ACC112 (cell line): ENCODE measurements at regions not wholly inside any gene's neighbourhood (a gene's known extent, or its start where the extent isn't known, plus 50 kb on each side); places are given as distances from the start of the nearest gene placed in this dataset.

Source experiments
- H2AFZ ChIP-seq: fragments of 200-600 bp; sonication (generic); one replicate; pipeline ENCODE4 v1.6.0; 2017; ENCODE audit warnings: antibody characterized with exemption, low read length; ENCODE audit not compliant: unreplicated experiment
- H3K27ac ChIP-seq: fragments of 200-600 bp; sonication (generic); 2 replicates; pipeline ENCODE4 v1.5.1; 2014; ENCODE audit warnings: low read depth, mild to moderate bottlenecking, antibody characterized with exemption, low read length, moderate library complexity
- H3K27me3 ChIP-seq: fragments of 200-600 bp; sonication (generic); 2 replicates; pipeline ENCODE4 v1.6.1; 2014; ENCODE audit warnings: mild to moderate bottlenecking, antibody characterized with exemption, low read length, moderate library complexity, mixed read lengths; ENCODE audit not compliant: insufficient read depth
- H3K36me3 ChIP-seq: fragments of 200-600 bp; sonication (generic); 2 replicates; pipeline ENCODE4 v1.6.1; 2016; ENCODE audit warnings: mild to moderate bottlenecking, antibody characterized with exemption, low read length, moderate library complexity, mixed read lengths; ENCODE audit not compliant: insufficient read depth
- H3K4me1 ChIP-seq: fragments of 200-600 bp; sonication (generic); one replicate; pipeline ENCODE4 v1.6.1; 2016; ENCODE audit warnings: low read length, mixed read lengths; ENCODE audit not compliant: insufficient read depth, unreplicated experiment, control insufficient read depth
- H3K4me3 ChIP-seq: fragments of 200-600 bp; sonication (generic); 2 replicates; pipeline ENCODE4 v1.5.1; 2014; ENCODE audit warnings: mild to moderate bottlenecking, low read depth, low read length
- H3K79me2 ChIP-seq: fragments of 200-600 bp; sonication (generic); one replicate; pipeline ENCODE4 v1.6.0; 2016; ENCODE audit warnings: low read length; ENCODE audit not compliant: control insufficient read depth, unreplicated experiment, insufficient read depth

DNA sequence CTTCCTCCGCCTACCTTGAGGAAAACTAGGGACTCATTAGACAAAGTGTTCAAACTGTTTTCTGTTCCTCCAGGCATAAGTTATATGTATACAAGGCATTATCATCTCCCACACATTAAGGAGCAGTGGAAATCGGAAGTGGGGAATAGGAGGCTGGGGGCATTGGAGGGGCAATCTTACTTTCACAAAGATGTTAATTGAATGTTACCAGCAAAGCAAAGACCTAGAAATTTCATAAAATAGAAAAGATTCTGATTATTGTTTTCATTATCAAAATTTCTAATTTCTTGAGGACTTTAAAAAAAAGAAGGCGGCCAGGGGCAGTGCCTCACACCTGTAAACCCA is 501.7 kb upstream of the JARID2 start:
- H3K4me1 ChIP-seq: peaks cover 30% of the 10 kb centered on the region
- H3K4me3 ChIP-seq: no peak overlapping the region
- H3K36me3 ChIP-seq: no peaks in the 10 kb centered on the region
- no peaks in the 10 kb centered on the region for H3K27me3 ChIP-seq
- no peak overlapping the region for H2AFZ ChIP-seq
- H3K79me2 ChIP-seq: no peaks in the 10 kb centered on the region
- peak overlapping the region; percentile 99 for H3K27ac ChIP-seq

DNA sequence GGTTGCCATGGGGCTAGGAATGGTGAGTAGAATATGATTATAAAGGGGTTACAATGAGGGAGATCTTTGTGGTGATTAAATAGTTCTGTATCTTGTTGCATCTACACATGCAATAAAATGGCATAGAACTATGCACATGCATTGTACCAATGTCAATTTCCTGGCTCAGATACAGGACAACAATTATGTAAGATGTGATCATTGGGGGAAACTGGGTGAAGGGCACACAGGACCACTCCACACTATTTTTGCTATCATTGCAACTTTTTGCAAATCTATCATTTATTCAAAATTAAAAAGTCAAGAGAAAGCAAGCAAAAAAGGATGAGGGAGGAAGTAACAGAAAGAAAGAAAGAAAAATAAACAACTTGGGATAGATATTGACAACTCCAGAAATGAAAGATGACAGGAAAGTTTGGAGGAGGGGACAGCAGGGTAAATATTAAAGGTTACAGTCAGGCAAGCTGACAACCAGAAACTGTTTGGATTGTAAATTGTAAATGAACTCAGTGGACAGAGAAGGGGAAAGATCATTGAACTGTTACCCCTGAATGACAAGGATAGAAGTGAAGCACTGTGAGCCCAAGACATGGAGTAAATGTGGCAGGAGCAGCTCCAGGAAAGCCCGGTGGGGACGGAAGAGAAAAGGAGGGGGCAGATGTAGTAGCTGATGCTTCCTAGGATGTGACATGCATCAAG is 499.6 kb upstream of the JARID2 start:
- no peak overlapping the region for H2AFZ ChIP-seq
- H3K36me3 ChIP-seq: no peaks in the 10 kb centered on the region
- no peak overlapping the region for H3K4me3 ChIP-seq
- H3K4me1 ChIP-seq: peaks cover 30% of the 10 kb centered on the region
- H3K27ac ChIP-seq: peak overlapping the region; percentile 77
- H3K79me2 ChIP-seq: no peaks in the 10 kb centered on the region
- H3K27me3 ChIP-seq: no peaks in the 10 kb centered on the region

DNA sequence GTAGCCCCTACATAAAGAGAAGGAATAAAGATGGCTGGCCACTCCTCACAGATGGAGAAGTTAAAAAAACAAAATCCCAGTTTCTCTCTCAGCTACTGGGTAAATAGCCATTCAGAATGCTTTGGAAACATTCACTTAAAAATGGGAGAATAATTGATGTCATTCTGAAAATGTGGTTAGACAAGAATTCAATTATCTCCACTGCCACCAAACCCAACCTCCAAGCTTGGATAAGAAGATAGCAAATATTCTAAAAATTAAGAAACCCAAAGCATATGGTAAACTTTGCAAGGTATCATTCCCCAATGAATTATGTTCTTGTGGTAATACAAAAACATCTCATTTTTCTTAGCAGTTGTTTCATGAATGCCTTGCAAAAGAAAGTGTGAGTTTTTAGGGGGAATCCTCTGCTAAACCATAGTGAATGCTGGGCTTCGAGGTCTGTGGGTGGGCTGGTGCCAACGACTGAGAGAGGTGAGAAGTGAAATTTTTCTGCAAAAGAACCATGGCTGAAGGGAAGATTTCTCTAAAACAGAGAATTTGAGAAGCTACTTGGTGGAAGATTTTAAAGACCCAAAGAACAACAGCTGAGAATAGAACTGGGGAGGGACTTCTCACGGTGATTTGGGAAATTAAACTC is 497.9 kb upstream of the JARID2 start:
- no peaks in the 10 kb centered on the region for H3K27me3 ChIP-seq
- no peaks in the 10 kb centered on the region for H3K79me2 ChIP-seq
- H3K36me3 ChIP-seq: no peaks in the 10 kb centered on the region
- peaks cover 22% of the 10 kb centered on the region for H3K4me1 ChIP-seq
- H3K4me3 ChIP-seq: no peak overlapping the region
- no peak overlapping the region for H3K27ac ChIP-seq
- H2AFZ ChIP-seq: no peak overlapping the region

DNA sequence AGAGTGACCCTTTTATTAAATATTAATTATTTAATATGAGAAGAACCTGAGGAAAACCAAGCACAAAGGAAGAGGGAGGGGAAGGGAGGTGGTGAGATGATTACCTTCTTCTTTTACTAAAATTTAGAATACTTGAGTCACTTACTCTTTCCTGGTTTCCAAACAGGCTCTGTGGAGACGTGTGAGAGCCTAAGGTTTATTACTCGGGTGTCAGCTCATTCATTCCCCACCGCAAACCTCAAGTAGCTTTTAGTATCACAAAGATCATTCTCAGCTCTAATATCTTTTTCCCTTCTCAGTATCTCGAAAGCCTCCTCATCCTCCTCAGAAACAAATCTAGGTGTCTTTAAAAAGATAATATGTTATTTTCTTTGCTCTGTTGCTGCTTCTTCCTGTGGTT is 497.2 kb upstream of the JARID2 start:
- no peak overlapping the region for H3K4me3 ChIP-seq
- H3K36me3 ChIP-seq: no peaks in the 10 kb centered on the region
- no peak overlapping the region for H3K27ac ChIP-seq
- no peaks in the 10 kb centered on the region for H3K27me3 ChIP-seq
- H3K4me1 ChIP-seq: peaks cover 16% of the 10 kb centered on the region
- H3K79me2 ChIP-seq: no peaks in the 10 kb centered on the region
- H2AFZ ChIP-seq: no peak overlapping the region

DNA sequence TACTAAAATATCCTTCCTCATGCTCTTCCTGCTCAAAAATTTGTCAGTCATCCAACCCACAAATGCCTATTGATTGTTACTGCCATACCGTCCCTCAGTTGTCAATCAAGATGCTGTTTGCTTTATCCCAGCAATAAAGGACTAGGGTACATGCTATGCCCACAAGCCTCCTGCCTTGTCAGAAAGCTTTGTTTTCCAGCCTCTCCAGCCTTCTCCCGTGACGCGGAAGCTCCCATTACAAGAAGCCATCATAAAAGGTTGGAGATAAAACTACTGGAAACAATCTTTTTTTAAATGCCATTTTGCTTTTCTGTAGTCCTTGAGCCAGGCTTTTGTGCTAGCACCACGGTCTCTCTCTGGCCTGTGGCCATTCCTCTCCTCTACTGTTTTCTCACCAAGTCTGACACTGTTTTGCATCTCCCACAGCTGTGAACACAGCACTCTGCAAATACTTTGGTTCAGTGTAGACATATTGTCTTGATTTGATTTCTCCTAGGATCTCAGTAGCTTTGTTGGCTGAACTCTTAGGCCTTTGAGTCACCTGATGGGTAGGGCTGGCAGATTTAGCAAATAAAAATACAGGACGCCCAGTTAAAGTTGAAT is 495.7 kb upstream of the JARID2 start:
- no peak overlapping the region for H3K27ac ChIP-seq
- H3K79me2 ChIP-seq: no peaks in the 10 kb centered on the region
- no peak overlapping the region for H2AFZ ChIP-seq
- H3K36me3 ChIP-seq: no peaks in the 10 kb centered on the region
- H3K4me3 ChIP-seq: no peak overlapping the region
- H3K4me1 ChIP-seq: peaks cover 6% of the 10 kb centered on the region
- no peaks in the 10 kb centered on the region for H3K27me3 ChIP-seq

DNA sequence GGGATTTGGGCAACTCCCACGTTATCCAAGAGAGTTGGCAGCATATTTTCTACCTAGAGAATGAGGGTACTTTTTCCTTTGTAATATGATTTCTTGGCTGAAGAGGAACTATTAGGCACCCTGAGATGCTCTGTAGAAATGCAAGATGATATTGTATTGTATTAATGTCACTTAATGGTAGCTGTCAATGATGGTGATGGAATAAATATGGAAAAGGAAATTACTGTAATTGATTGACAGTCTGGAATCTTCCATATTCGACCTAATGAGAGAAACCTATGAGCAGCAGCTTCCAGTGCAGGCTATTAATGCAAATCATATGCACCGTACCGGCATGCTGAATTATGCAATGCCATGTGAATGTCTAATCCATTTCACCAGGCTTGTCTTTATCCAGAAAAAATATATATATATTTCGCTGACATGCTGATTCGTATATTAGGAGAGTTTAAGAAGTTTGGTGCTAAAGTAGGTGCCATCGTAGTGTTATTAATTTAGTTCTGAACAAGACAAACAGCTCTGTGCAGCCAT is 494.2 kb upstream of the JARID2 start:
- no peaks in the 10 kb centered on the region for H3K36me3 ChIP-seq
- H3K4me1 ChIP-seq: no peaks in the 10 kb centered on the region
- H3K27ac ChIP-seq: no peak overlapping the region

DNA sequence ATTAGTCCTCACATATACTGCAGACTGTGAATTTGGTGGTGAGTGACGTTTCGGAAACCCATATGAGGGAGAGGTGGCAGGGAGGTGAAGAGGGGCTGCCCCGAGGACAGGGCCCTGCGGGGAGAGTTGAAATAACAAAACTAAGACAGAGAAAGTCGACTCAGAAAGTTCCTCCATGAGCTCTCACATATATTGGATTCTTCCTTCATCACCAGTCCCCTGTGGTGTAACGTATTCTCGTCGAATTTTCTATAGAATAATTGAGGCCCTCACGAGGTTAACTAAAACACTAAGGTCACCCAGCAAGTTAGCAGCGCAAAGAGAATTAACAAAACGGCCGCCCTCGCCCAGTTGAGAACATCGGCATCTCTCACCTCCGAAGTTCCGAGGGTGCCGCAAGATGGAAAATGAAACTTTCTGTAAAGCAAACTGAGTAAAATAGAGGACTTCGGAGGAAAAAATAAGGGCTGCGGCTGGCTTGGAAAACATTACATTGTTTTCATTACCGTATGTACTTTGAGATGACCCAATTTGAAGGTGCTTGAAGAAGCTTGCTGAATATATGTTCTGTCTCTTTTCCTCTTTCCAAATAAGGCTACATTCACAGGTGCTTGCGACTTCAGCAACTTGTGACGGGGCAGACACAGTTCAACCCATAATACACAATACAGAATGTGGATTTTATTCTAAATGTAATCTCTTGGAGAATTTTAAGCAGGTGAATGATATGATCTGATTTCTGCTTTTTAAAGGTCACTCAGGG is 490.9 kb upstream of the JARID2 start:
- Histone ChIP-seq H3K36me3 (no peaks in the 10 kb centered on the region), H2AFZ (no peak overlapping the region), H3K4me1 (no peaks in the 10 kb centered on the region), H3K79me2 (no peaks in the 10 kb centered on the region), H3K4me3 (no peak overlapping the region), H3K27ac (no peak overlapping the region), H3K27me3 (no peaks in the 10 kb centered on the region)

More for the DNA sequence above, 494.2 kb upstream of the JARID2 start:
- Histone ChIP-seq H2AFZ (no peak overlapping the region), H3K4me3 (no peak overlapping the region), H3K27me3 (no peaks in the 10 kb centered on the region), H3K79me2 (no peaks in the 10 kb centered on the region)

DNA sequence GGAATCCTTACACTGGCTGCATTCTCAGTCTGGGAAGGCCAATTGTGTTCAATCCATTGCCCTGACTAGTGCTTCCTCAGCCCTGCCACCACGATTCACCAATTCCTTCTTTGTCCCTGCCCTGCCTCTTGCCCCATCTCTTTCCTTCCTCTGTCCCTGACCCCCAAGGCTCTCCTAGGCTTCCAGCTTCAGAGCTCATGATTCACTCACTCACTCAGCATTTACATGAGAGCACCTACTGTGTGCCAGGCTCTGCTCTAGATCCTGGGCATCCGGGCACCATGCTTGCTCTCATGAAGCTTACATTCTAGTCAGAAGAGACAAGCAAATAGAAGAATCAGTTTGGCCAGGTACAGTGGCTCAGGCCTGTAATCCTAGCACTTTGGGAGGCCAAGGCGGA is 489.5 kb upstream of the JARID2 start:
- no peak overlapping the region for H3K4me3 ChIP-seq
- no peaks in the 10 kb centered on the region for H3K4me1 ChIP-seq
- H3K27ac ChIP-seq: no peak overlapping the region
- H2AFZ ChIP-seq: no peak overlapping the region
- H3K79me2 ChIP-seq: no peaks in the 10 kb centered on the region
- no peaks in the 10 kb centered on the region for H3K36me3 ChIP-seq
- no peaks in the 10 kb centered on the region for H3K27me3 ChIP-seq

DNA sequence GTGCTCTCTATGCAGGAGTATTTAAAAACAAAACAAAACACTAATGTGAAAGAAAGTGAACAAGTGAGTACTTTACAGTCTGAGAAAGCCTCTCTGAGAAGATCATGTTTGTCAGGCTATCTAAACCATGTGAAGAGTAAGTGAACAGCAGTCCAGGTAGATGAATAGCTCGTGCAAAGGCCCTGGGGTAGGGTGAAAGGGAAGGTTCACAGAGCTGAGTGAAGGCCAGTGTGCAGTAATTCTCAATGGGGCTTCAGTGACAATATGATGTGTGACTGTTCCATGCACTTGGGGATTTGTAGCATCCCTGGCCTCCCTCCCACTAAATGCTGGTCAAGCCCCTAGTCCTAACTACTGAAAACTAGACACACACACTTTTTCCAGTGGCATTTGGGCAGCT is 488.9 kb upstream of the JARID2 start:
- Histone ChIP-seq H3K27me3 (no peaks in the 10 kb centered on the region), H2AFZ (no peak overlapping the region), H3K79me2 (no peaks in the 10 kb centered on the region), H3K4me1 (no peaks in the 10 kb centered on the region), H3K4me3 (no peak overlapping the region), H3K27ac (no peak overlapping the region), H3K36me3 (no peaks in the 10 kb centered on the region)

DNA sequence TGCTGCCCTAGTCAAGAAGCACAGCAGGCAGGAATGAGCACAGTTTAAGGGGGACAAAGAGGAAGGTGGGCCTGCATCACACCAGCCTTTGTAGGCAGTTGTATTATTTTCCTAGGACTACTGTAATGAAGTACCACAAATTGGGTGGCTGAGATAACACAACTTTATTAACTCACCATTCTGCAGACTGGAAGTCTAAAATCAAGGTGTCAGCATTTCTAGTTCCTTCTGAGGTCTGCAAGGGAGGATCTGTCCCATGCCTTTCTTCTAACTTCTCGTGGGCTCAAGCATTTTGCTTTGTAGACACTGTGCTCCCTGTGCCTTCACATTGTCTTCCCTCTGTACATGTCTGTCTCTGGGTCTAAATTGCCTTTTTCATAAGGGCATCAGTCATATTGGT is 488.5 kb upstream of the JARID2 start:
- Histone ChIP-seq H3K79me2 (no peaks in the 10 kb centered on the region), H3K4me1 (no peaks in the 10 kb centered on the region), H3K27me3 (no peaks in the 10 kb centered on the region), H3K4me3 (no peak overlapping the region), H3K27ac (no peak overlapping the region), H3K36me3 (no peaks in the 10 kb centered on the region), H2AFZ (no peak overlapping the region)
